Subcutaneous abdominal adipose tissue (tissue), 5 donors: ENCODE measurements at regions not wholly inside any gene's neighbourhood (a gene's known extent, or its start where the extent isn't known, plus 50 kb on each side); places are given as distances from the start of the nearest gene placed in this dataset.

ENCODE experiments used
- H3K27ac ChIP-seq: one replicate; pipeline ENCODE4 v1.7.0; 2013; ENCODE audit warnings: low read depth, mild to moderate bottlenecking, inconsistent platforms, low read length, moderate library complexity
- H3K27me3 ChIP-seq, 5 donors: one replicate each; pipeline ENCODE4 v1.7.0; 2013; ENCODE audit warnings: low read length in 5 of 5, inconsistent platforms in 1 of 5; ENCODE audit not compliant: control insufficient read depth in 5 of 5, insufficient read depth in 4 of 5
- H3K36me3 ChIP-seq, 5 donors: one replicate each; pipeline ENCODE4 v1.7.0; 2013; ENCODE audit warnings: low read length in 5 of 5; ENCODE audit not compliant: control insufficient read depth in 5 of 5, insufficient read depth in 5 of 5
- H3K4me1 ChIP-seq, 5 donors: one replicate each; pipeline ENCODE4 v1.7.0; 2013; ENCODE audit warnings: low read length in 5 of 5, mild to moderate bottlenecking in 3 of 5, moderate library complexity in 1 of 5; ENCODE audit not compliant: control insufficient read depth in 5 of 5, insufficient read depth in 5 of 5
- H3K4me3 ChIP-seq, 5 donors: one replicate each; pipeline ENCODE4 v1.7.0; 2013; ENCODE audit warnings: low read length in 5 of 5, low read depth in 1 of 5
- H3K9ac ChIP-seq, 5 donors: one replicate each; pipeline ENCODE4 v1.7.0; 2013; ENCODE audit warnings: low read length in 5 of 5, mild to moderate bottlenecking in 4 of 5, moderate library complexity in 3 of 5
- H3K9me3 ChIP-seq, 5 donors: one replicate each; pipeline ENCODE4 v1.7.0; 2013; ENCODE audit warnings: low read length in 5 of 5; ENCODE audit not compliant: control insufficient read depth in 5 of 5
- donor health status: healthy.
- donor health status: healthy.
- donor health status: healthy.
- donor health status: healthy.
- donor health status: healthy.

GRCh38 chr20:23151885-23152284 is 65.8 kb upstream of the CD93 start:
- H3K27ac ChIP-seq = peak overlapping the region; percentile 75
- H3K9me3 ChIP-seq = no peaks in the 10 kb centered on the region
- peak overlapping the region in 2 of 5 donors; percentile 15 to 28 for H3K9ac ChIP-seq
- peaks cover 20 to 80% (median 67%) of the 10 kb centered on the region in 5 donors for H3K4me1 ChIP-seq
- H3K36me3 ChIP-seq = no peaks in the 10 kb centered on the region
- no peak overlapping the region for H3K4me3 ChIP-seq
- H3K27me3 ChIP-seq = no peaks in the 10 kb centered on the region

- peak overlapping the region in 2 of 5 donors; percentile 15 to 28 for H3K9ac ChIP-seq
- peaks cover 20 to 74% (median 65%) of the 10 kb centered on the region in 5 donors for H3K4me1 ChIP-seq
- H3K4me3 ChIP-seq = no peak overlapping the region
- no peaks in the 10 kb centered on the region for H3K36me3 ChIP-seq
- no peaks in the 10 kb centered on the region for H3K27me3 ChIP-seq
- no peaks in the 10 kb centered on the region for H3K9me3 ChIP-seq
- H3K27ac ChIP-seq = peak overlapping the region; percentile 75
These were observed 65.0 kb upstream of the CD93 start for GRCh38 chr20:23151008-23151703.

DNA sequence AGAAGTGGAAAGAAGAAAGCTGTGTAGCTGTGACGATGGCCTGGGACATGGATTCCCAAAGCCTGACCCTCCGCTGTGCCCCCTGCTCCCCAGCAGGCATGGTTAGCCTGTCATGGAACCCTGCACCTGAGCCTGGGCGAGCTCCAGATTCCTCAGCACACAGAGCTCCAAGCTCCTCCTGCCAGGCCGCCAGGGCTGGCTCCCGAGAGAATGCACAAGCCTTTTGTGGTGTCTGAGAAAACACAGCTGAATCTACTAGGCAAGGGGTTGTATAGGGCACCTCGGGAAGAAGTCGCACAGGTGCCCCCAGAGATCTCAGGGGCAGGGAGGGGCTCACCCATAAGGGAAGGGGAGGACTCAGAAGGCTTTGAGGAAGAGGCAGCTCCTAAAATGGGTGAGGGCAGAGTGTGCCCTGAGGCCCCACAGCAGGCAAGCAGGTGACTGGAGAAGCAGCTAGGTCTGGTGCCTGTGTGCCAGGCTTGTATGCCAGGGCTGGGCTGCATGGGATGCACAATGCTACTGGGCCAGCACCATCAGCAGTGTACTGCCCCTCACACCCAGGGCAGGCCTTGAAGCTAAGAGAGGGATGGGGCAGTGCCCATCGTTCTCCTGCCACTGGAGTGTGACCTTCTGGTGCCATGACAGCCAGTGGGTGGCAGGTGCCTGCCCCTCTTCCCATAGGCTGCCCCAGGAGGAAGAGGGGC is 64.3 kb upstream of the CD93 start:
- Histone ChIP-seq H3K36me3 (no peaks in the 10 kb centered on the region), H3K27me3 (no peaks in the 10 kb centered on the region), H3K4me1 (peaks cover 20 to 76% (median 66%) of the 10 kb centered on the region in 5 donors), H3K9ac (peak overlapping the region in 1 of 5 donors; percentile 12), H3K27ac (no peak overlapping the region), H3K9me3 (no peaks in the 10 kb centered on the region), H3K4me3 (no peak overlapping the region)

GRCh38 chr20:23149623-23150279 is 63.6 kb upstream of the CD93 start:
- Histone ChIP-seq H3K27ac (no peak overlapping the region), H3K27me3 (no peaks in the 10 kb centered on the region), H3K4me3 (no peak overlapping the region), H3K9me3 (no peaks in the 10 kb centered on the region), H3K4me1 (peaks cover 20 to 80% (median 73%) of the 10 kb centered on the region in 5 donors), H3K9ac (peak overlapping the region in 1 of 5 donors; percentile 6), H3K36me3 (no peaks in the 10 kb centered on the region)

- H3K9ac ChIP-seq = no peak overlapping the region
- peaks cover 20 to 79% (median 77%) of the 10 kb centered on the region in 5 donors for H3K4me1 ChIP-seq
- no peak overlapping the region for H3K4me3 ChIP-seq
These were observed 62.8 kb upstream of the CD93 start for GRCh38 chr20:23148731-23149570.

GRCh38 chr20:23147964-23148730 is 62.0 kb upstream of the CD93 start:
- Histone ChIP-seq H3K27me3 (no peaks in the 10 kb centered on the region), H3K4me3 (no peak overlapping the region), H3K4me1 (peaks cover 20 to 87% (median 75%) of the 10 kb centered on the region in 5 donors), H3K9me3 (no peaks in the 10 kb centered on the region), H3K36me3 (no peaks in the 10 kb centered on the region), H3K27ac (peak overlapping the region; percentile 35), H3K9ac (peak overlapping the region in 1 of 5 donors; percentile 2)

More at GRCh38 chr20:23148731-23149570, 62.8 kb upstream of the CD93 start:
- Histone ChIP-seq H3K9me3 (no peaks in the 10 kb centered on the region), H3K27me3 (no peaks in the 10 kb centered on the region), H3K36me3 (no peaks in the 10 kb centered on the region), H3K27ac (peak overlapping the region; percentile 35)

DNA sequence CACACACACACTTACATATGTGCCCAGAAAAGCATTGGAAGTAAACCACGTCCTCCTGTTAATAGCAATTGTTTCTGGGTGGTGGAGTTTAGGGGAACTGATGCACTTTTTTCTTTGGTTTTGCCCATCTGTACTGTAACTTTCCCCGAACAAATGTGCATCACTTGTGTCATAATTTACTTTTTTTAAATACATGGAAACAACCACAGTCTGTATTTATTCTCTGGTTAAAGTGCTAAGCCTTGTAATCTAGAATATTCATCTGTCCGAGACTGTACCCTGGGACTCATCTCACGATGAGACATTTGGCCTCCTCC is 61.5 kb upstream of the CD93 start:
- Histone ChIP-seq H3K36me3 (no peaks in the 10 kb centered on the region), H3K27ac (peak overlapping the region; percentile 61), H3K9me3 (no peaks in the 10 kb centered on the region), H3K9ac (no peak overlapping the region), H3K4me1 (peaks cover 18 to 87% (median 74%) of the 10 kb centered on the region in 5 donors), H3K27me3 (no peaks in the 10 kb centered on the region), H3K4me3 (no peak overlapping the region)

- Histone ChIP-seq H3K9me3 (no peaks in the 10 kb centered on the region), H3K4me3 (no peak overlapping the region), H3K36me3 (no peaks in the 10 kb centered on the region), H3K4me1 (peaks cover 15 to 87% (median 74%) of the 10 kb centered on the region in 5 donors), H3K27me3 (no peaks in the 10 kb centered on the region), H3K9ac (no peak overlapping the region), H3K27ac (peak overlapping the region; percentile 61)
These were observed 60.9 kb upstream of the CD93 start for GRCh38 chr20:23146857-23147637.
